ENCODE measurements at regions not wholly inside any gene's neighbourhood (a gene's known extent, or its start where the extent isn't known, plus 50 kb on each side); places are given as distances from the start of the nearest gene placed in this dataset.

GRCh38 chr3:88312256-88312655 lies 162.5 kb downstream of the C3orf38 start:
- Histone ChIP-seq H3K23ac (ENCODE audit: low read depth, low read length) (no peak overlapping the region), H2AFZ (replicated peaks; ENCODE audit: low read length, poor library complexity) (no peak overlapping the region), H3K27ac (ENCODE audit: insufficient read depth, low read length) (no peak overlapping the region), H3K9me1 (ENCODE audit: insufficient read depth, low read length) (no peaks in the 10 kb centered on the region), H3K36me3 (ENCODE audit: control insufficient read depth, insufficient read depth, low read length) (no peaks in the 10 kb centered on the region), H3K4ac (ENCODE audit: low read depth, low read length) (no peak overlapping the region), H4K8ac (ENCODE audit: low read depth in 2 of 2, low read length in 2 of 2) (no peak overlapping the region), H3K79me1 (ENCODE audit: low read depth in 1 of 2, low read length in 2 of 2) (no peaks in the 10 kb centered on the region), H2AK5ac (ENCODE audit: low read depth, low read length) (no peak overlapping the region), H2BK120ac (ENCODE audit: low read depth, low read length) (no peak overlapping the region), H3K4me3 (ENCODE audit: insufficient read depth, low read depth, low read length) (no peak overlapping the region), H2BK5ac (ENCODE audit: low read depth, low read length, poor library complexity, severe bottlenecking) (no peak overlapping the region), H3K9ac (ENCODE audit: low read depth, low read length) (no peak overlapping the region), H3K56ac (ENCODE audit: extremely low read depth, insufficient read depth, low read length) (no peak overlapping the region), H4K91ac (ENCODE audit: insufficient read depth, low read depth, low read length) (no peak overlapping the region), H3K27me3 (ENCODE audit: control insufficient read depth, insufficient read depth, low read length) (no peaks in the 10 kb centered on the region), H4K5ac (ENCODE audit: low read depth, low read length) (no peak overlapping the region), H3K18ac (ENCODE audit: low read depth, low read length) (no peak overlapping the region), H2AK9ac (replicated peaks; ENCODE audit: low read depth, low read length, poor library complexity) (no peak overlapping the region), H2BK15ac (ENCODE audit: low read depth, low read length) (no peak overlapping the region), H3K9me3 (ENCODE audit: control insufficient read depth, insufficient read depth, low read length) (no peaks in the 10 kb centered on the region), H2BK20ac (ENCODE audit: low read depth, low read length) (no peak overlapping the region), H3K4me1 (ENCODE audit: control insufficient read depth, insufficient read depth, low read length) (no peaks in the 10 kb centered on the region), H4K20me1 (ENCODE audit: insufficient read depth, low read length) (no peaks in the 10 kb centered on the region), H3K14ac (replicated peaks; ENCODE audit: low read depth, low read length) (no peak overlapping the region), H3K4me2 (ENCODE audit: low read depth, low read length) (no peak overlapping the region)
- CTCF ChIA-PET = no interaction called here
- POLR2A ChIA-PET (ENCODE audit: unreplicated experiment) = no interaction called here
- no TSS peak for BruUV-seq (replicated peaks)
- no CpG with 5 or more reads among the region's 2 CpGs for WGBS, 2 experiments (ENCODE audit: extremely low coverage in 2 of 2, insufficient read length in 1 of 2)
- TF ChIP-seq CTCF (conservative IDR thresholded peaks at IDR 0.05; ENCODE audit: low read depth, low read length) (no peak), SMC3 (IDR thresholded peaks at IDR 0.05; ENCODE audit: low read depth, low read length) (no peak), CEBPB (IDR thresholded peaks at IDR 0.05; ENCODE audit: low read depth, low read length) (no peak), CHD1 (IDR thresholded peaks at IDR 0.05; ENCODE audit: low read depth, low read length) (no peak), NFE2L2 (IDR thresholded peaks at IDR 0.05; ENCODE audit: low read depth, low read length) (no peak), MAZ (IDR thresholded peaks at IDR 0.05; ENCODE audit: borderline replicate concordance, low read depth, low read length) (no peak), USF2 (IDR thresholded peaks at IDR 0.05; ENCODE audit: low read depth, low read length) (no peak), RFX5 (IDR thresholded peaks at IDR 0.05; ENCODE audit: low read depth, low read length) (no peak), FOS (IDR thresholded peaks at IDR 0.05; ENCODE audit: low read depth, low read length) (no peak), ELK1 (IDR thresholded peaks at IDR 0.05; ENCODE audit: borderline replicate concordance, low read depth, low read length) (no peak), RAD21 (IDR thresholded peaks at IDR 0.05; ENCODE audit: low read length) (no peak), MXI1 (IDR thresholded peaks at IDR 0.05; ENCODE audit: borderline replicate concordance, low read depth, low read length) (no peak), MAFK (IDR thresholded peaks at IDR 0.05; ENCODE audit: low read depth, low read length) (no peak), POLR2A (IDR thresholded peaks at IDR 0.05; ENCODE audit: low read depth, low read length) (no peak), BHLHE40 (IDR thresholded peaks at IDR 0.05; ENCODE audit: low read depth, low read length) (no peak)
- no peak for DNase-seq
- in situ Hi-C loops (cut with MboI; ENCODE audit: low sequenced_read_pairs) = no loop called here
- intact Hi-C loops (cut with micrococcal nuclease) = no loop called here
- dilution Hi-C loops (cut with HindIII; ENCODE audit: low sequenced_read_pairs, unreplicated experiment) = no loop called here
- ATAC-seq (ENCODE audit: low read depth) = no peak

All from IMR-90 (cell line).